Breast epithelium (tissue), 4 donors: ENCODE measurements at regions not wholly inside any gene's neighbourhood (a gene's known extent, or its start where the extent isn't known, plus 50 kb on each side); places are given as distances from the start of the nearest gene placed in this dataset.
A peak's percentile ranks its signal among the peaks of the same experiment; 100 is the strongest.

ENCODE experiments used
- DNase-seq, 2 donors: peaks; one replicate each; pipeline ENCODE4 v3.0.0-alpha.2; 2019; ENCODE audit warnings: low spot score in 2 of 2
- H3K27ac ChIP-seq, 2 donors: fragments of 200-600 bp; sonication (generic) in 1 of 2; one replicate each; pipeline ENCODE4 v1.5.1; 2016 to 2019; ENCODE audit warnings: mild to moderate bottlenecking in 1 of 2
- H3K27me3 ChIP-seq, 2 donors: fragments of 200-600 bp; sonication (generic) in 1 of 2; one replicate each; pipeline versions ENCODE4 v1.5.1 to v1.6.0; 2017 to 2019; ENCODE audit warnings: control low read depth in 1 of 2, mild to moderate bottlenecking in 1 of 2
- H3K36me3 ChIP-seq: fragments of 200-600 bp; one replicate; pipeline ENCODE4 v1.5.1; 2019
- H3K4me1 ChIP-seq, 2 donors: fragments of 200-600 bp; sonication (generic); one replicate each; pipeline ENCODE4 v1.5.1; 2016 to 2019; ENCODE audit warnings: control low read depth in 1 of 2
- H3K4me3 ChIP-seq, 3 donors: fragments of 200-600 bp; sonication (generic); 1 replicate in 2 of 3; 2 replicates in 1 of 3; pipeline ENCODE4 v1.5.1; 2016 to 2019; ENCODE audit warnings: mild to moderate bottlenecking in 3 of 3, moderate library complexity in 2 of 3
- H3K9me3 ChIP-seq, 2 donors: fragments of 200-600 bp; sonication (generic) in 1 of 2; one replicate each; pipeline ENCODE4 v1.5.1; 2016 to 2019; ENCODE audit warnings: control low read depth in 1 of 2
- POLR2A ChIP-seq: fragments of 450-650 bp; IDR thresholded peaks from one replicate; pipeline ENCODE4 v1.6.1; 2016; ENCODE audit warnings: antibody characterized with exemption, mild to moderate bottlenecking, moderate library complexity
- POLR2AphosphoS5 ChIP-seq, 3 donors: sonication (generic); formaldehyde crosslinking; IDR thresholded peaks; one replicate each; pipeline ENCODE4 v1.6.1; 2017; ENCODE audit warnings: antibody characterized with exemption in 3 of 3
- intact Hi-C: fragments of 100-400 bp; cut with DNase I; formaldehyde crosslinking; loops from one replicate; pipeline ENCODE4 v1.15.1; 2023; ENCODE audit warnings: low total_unique reads
- TF ChIP-seq, protein P1 (sequence below), 3 donors: fragments of 450-650 bp; IDR thresholded peaks; one replicate each; pipeline ENCODE4 v1.5.1; 2016 to 2017; ENCODE audit warnings: antibody characterized with exemption in 3 of 3, mild to moderate bottlenecking in 3 of 3, moderate library complexity in 3 of 3

- H3K9me3 ChIP-seq: no peaks in the 10 kb centered on the region
- H3K4me1 ChIP-seq: peaks cover 0 to 6% of the 10 kb centered on the region in 2 donors
- intact Hi-C loops: no loop called here
- DNase-seq: no peak
- peak overlapping the region in 1 of 2 donors; percentile 32 for H3K27ac ChIP-seq
- H3K27me3 ChIP-seq: no peaks in the 10 kb centered on the region
- TF ChIP-seq POLR2A: no peak
- TF ChIP-seq POLR2AphosphoS5 (IDR thresholded peaks at IDR 0.05): no peak
- TF ChIP-seq, protein P1, sequence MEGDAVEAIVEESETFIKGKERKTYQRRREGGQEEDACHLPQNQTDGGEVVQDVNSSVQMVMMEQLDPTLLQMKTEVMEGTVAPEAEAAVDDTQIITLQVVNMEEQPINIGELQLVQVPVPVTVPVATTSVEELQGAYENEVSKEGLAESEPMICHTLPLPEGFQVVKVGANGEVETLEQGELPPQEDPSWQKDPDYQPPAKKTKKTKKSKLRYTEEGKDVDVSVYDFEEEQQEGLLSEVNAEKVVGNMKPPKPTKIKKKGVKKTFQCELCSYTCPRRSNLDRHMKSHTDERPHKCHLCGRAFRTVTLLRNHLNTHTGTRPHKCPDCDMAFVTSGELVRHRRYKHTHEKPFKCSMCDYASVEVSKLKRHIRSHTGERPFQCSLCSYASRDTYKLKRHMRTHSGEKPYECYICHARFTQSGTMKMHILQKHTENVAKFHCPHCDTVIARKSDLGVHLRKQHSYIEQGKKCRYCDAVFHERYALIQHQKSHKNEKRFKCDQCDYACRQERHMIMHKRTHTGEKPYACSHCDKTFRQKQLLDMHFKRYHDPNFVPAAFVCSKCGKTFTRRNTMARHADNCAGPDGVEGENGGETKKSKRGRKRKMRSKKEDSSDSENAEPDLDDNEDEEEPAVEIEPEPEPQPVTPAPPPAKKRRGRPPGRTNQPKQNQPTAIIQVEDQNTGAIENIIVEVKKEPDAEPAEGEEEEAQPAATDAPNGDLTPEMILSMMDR (IDR thresholded peaks at IDR 0.05): no peak
- H3K36me3 ChIP-seq: no peaks in the 10 kb centered on the region
- H3K4me3 ChIP-seq: no peak overlapping the region
These were observed 343.1 kb downstream of the CYRIA start for GRCh38 chr2:16322308-16323125.

DNA sequence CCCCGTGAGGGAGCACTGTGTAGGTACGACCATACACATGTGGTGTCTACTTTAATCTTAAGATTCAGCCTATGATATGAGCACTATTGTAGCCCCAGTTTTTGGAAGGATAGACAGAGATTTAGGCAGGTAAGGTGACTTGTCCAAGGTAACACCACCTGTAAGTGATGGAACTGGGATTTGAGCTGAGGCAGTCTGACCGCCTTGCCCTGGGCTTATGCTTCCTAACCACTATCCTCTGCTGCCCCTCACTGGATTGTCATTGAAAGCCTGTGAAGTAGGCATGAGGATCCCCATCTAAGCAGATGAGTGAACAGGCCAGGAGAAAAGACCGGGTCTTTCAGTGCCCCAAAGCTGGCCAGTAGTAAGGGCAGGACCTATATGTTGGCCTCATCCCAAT lies 343.8 kb downstream of the CYRIA start:
- intact Hi-C loops: no loop called here
- no peak overlapping the region for H3K27ac ChIP-seq
- H3K4me1 ChIP-seq: peaks cover 0 to 6% of the 10 kb centered on the region in 2 donors
- no peaks in the 10 kb centered on the region for H3K36me3 ChIP-seq
- no peaks in the 10 kb centered on the region for H3K9me3 ChIP-seq
- no peaks in the 10 kb centered on the region for H3K27me3 ChIP-seq
- no peak for DNase-seq
- TF ChIP-seq POLR2A (no peak), POLR2AphosphoS5 (IDR thresholded peaks at IDR 0.05) (no peak)
- TF ChIP-seq, protein P1 (IDR thresholded peaks at IDR 0.05): no peak
- no peak overlapping the region for H3K4me3 ChIP-seq

DNA sequence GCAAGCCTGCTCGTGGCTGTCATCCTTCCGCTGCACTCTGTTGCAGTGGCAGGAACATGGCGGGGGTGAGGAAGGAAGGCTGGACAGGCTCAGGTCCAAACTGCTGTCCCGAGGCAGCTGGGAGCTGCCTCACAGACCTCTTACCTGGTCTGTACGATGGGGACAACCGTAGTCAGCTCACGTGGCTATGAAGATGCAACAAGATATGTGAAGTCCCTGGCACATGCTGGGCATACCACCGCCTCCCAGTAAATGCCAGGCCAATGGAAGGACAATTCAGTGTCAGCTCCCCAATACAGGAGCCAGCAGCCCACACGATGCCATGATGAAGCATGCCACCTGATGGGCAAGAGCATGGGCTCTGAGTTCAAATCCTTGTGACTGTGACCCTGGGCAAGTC lies 344.4 kb downstream of the CYRIA start:
- Histone ChIP-seq H3K4me1 (peaks cover 0 to 6% of the 10 kb centered on the region in 2 donors), H3K4me3 (no peak overlapping the region), H3K9me3 (no peaks in the 10 kb centered on the region), H3K27me3 (no peaks in the 10 kb centered on the region), H3K27ac (no peak overlapping the region), H3K36me3 (no peaks in the 10 kb centered on the region)
- DNase-seq: no peak
- TF ChIP-seq POLR2AphosphoS5 (IDR thresholded peaks at IDR 0.05) (no peak), POLR2A (no peak)
- TF ChIP-seq, protein P1 (IDR thresholded peaks at IDR 0.05): no peak
- intact Hi-C loops: no loop called here

DNA sequence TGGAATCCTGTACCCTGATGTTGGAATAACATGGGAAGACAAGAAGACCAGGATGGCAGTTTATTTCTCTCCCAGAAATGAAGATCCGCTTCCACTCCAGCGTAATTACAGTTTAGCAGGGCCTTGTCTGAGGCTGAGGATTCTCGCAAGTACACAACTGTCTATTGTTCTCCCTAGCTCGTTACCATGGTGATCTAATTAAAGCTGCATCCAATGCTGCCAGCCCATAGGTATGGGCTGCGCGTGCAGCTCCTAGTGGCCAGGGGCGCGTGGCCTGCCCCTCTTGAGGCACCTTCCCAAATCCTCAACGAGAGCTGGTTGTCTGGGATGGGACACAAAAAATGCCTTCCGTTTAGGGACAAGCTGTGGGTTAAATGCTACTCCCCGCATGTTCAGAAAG lies 344.9 kb downstream of the CYRIA start:
- Histone ChIP-seq H3K4me3 (no peak overlapping the region), H3K27me3 (no peaks in the 10 kb centered on the region), H3K9me3 (no peaks in the 10 kb centered on the region), H3K27ac (no peak overlapping the region), H3K36me3 (no peaks in the 10 kb centered on the region), H3K4me1 (peaks cover 0 to 6% of the 10 kb centered on the region in 2 donors)
- no peak for DNase-seq
- intact Hi-C loops: no loop called here
- TF ChIP-seq, protein P1 (IDR thresholded peaks at IDR 0.05): no peak
- TF ChIP-seq POLR2A (no peak), POLR2AphosphoS5 (IDR thresholded peaks at IDR 0.05) (no peak)

DNA sequence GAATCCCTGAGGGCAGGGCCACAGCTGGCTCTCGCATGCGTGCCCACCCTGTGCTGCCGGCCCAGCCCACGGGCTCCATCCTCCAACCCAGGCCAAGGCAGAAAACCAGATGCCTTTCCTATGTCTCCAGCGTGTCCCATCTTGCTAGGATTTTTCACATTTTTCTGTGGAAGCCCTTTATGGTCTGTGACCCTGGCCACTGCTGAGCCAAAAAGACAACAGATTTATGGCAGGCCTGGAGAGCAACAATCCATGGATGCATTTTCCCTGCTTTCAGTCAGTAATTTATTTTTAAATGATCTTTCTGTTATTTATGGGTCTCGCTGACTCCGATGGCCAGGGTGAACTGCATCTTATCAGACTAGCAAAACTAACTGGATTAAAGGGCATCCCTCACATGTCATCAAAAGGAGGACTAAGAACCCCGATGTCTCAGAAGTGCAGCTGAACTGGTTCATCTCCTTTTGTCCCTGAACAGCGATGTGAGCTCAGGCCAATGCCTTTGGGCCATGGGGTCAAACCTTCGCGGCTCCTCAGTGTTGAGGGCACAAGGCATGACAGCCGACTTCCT lies 346.0 kb downstream of the CYRIA start:
- Histone ChIP-seq H3K36me3 (no peaks in the 10 kb centered on the region), H3K4me3 (no peak overlapping the region), H3K27me3 (no peaks in the 10 kb centered on the region), H3K9me3 (no peaks in the 10 kb centered on the region), H3K27ac (peak overlapping the region; percentile 70 to 75), H3K4me1 (peaks cover 0 to 6% of the 10 kb centered on the region in 2 donors)
- TF ChIP-seq, protein P1 (IDR thresholded peaks at IDR 0.05): no peak
- TF ChIP-seq POLR2A: no peak
- TF ChIP-seq POLR2AphosphoS5 (IDR thresholded peaks at IDR 0.05): no peak
- intact Hi-C loops: no loop called here
- peak in 1 of 2 donors; percentile 37 for DNase-seq
